ENCODE measurements at regions not wholly inside any gene's neighbourhood (a gene's known extent, or its start where the extent isn't known, plus 50 kb on each side); places are given as distances from the start of the nearest gene placed in this dataset.
A peak's percentile ranks its signal among the peaks of the same experiment; 100 is the strongest.
"Not testable (repeated sequence)": the region's sequence is repeated elsewhere in the genome, so short reads cannot be mapped to it uniquely, and the experiment has no call there.

- Histone ChIP-seq H3K79me2 (ENCODE audit: low read length) (no peaks in the 10 kb centered on the region), H3K9ac (ENCODE audit: low read length) (no peak overlapping the region), H3K27me3 (ENCODE audit: low read length) (no peaks in the 10 kb centered on the region), H4K20me1 (ENCODE audit: low read length) (no peaks in the 10 kb centered on the region), H3K4me2 (ENCODE audit: low read length) (no peak overlapping the region), H3K4me3 (ENCODE audit: low read length) (no peak overlapping the region), H3F3A (ENCODE audit: low read length, unreplicated experiment) (no peaks in the 10 kb centered on the region), H3K9me2 (replicated peaks; ENCODE audit: low read length) (no peaks in the 10 kb centered on the region), H3K4me1 (ENCODE audit: insufficient read depth, low read length) (peaks cover 8% of the 10 kb centered on the region), H3K27ac (ENCODE audit: low read length) (no peak overlapping the region), H2AFZ (ENCODE audit: low read length) (no peak overlapping the region), H3K9me3 (ENCODE audit: low read length) (no peaks in the 10 kb centered on the region), H3K36me3 (ENCODE audit: low read depth, low read length) (no peaks in the 10 kb centered on the region)
- ChIA-PET POLR2A (ENCODE audit: unreplicated experiment) (no interaction called here), CTCF (no interaction called here)
- no peak for TF ChIP-seq CTCF (conservative IDR thresholded peaks at IDR 0.05; ENCODE audit: low read depth, low read length)
- no peak for TF ChIP-seq EZH2phosphoT487 (IDR thresholded peaks at IDR 0.05; ENCODE audit: borderline replicate concordance, low read length)
- no peak for TF ChIP-seq EZH2 (IDR thresholded peaks at IDR 0.05; ENCODE audit: low read length, unreplicated experiment)
- ATAC-seq: no peak
- intact Hi-C loops (cut with micrococcal nuclease): no loop called here
- DNase-seq: no peak
- no TSS peak for BruUV-seq (replicated peaks)
Measured at GRCh38 chr10:35274498-35275060, 61.7 kb upstream of the CCNY start.

GRCh38 chr10:35276889-35277288, 59.4 kb upstream of the CCNY start:
- CTCF ChIA-PET: no interaction called here
- H3F3A ChIP-seq (ENCODE audit: low read length, unreplicated experiment): no peaks in the 10 kb centered on the region
- BruUV-seq (replicated peaks): no TSS peak

GRCh38 chr10:35280246-35280645, 56.1 kb upstream of the CCNY start:
- CTCF ChIA-PET; DNase-seq; intact Hi-C loops (cut with micrococcal nuclease); H3F3A ChIP-seq (ENCODE audit: low read length, unreplicated experiment); ATAC-seq; H3K36me3 ChIP-seq (ENCODE audit: low read depth, low read length); H3K4me1 ChIP-seq (ENCODE audit: insufficient read depth, low read length); POLR2A ChIA-PET (ENCODE audit: unreplicated experiment); H3K9ac ChIP-seq (ENCODE audit: low read length); H3K9me3 ChIP-seq (ENCODE audit: low read length); H3K4me2 ChIP-seq (ENCODE audit: low read length); BruUV-seq (replicated peaks); H4K20me1 ChIP-seq (ENCODE audit: low read length); H3K9me2 ChIP-seq (replicated peaks; ENCODE audit: low read length); H3K27me3 ChIP-seq (ENCODE audit: low read length); H3K4me3 ChIP-seq (ENCODE audit: low read length); H3K27ac ChIP-seq (ENCODE audit: low read length); H3K79me2 ChIP-seq (ENCODE audit: low read length); H2AFZ ChIP-seq (ENCODE audit: low read length): not testable (repeated sequence)

More at GRCh38 chr10:35276889-35277288, 59.4 kb upstream of the CCNY start:
- no peak overlapping the region for H2AFZ ChIP-seq (ENCODE audit: low read length)
- TF ChIP-seq EZH2phosphoT487 (IDR thresholded peaks at IDR 0.05; ENCODE audit: borderline replicate concordance, low read length): no peak
- TF ChIP-seq CTCF (conservative IDR thresholded peaks at IDR 0.05; ENCODE audit: low read depth, low read length): no peak
- TF ChIP-seq EZH2 (IDR thresholded peaks at IDR 0.05; ENCODE audit: low read length, unreplicated experiment): no peak
- no peaks in the 10 kb centered on the region for H3K79me2 ChIP-seq (ENCODE audit: low read length)
- ATAC-seq (peak; percentile 13; the same call in 1 of the 2 replicates), DNase-seq (no peak)
- POLR2A ChIA-PET (ENCODE audit: unreplicated experiment): no interaction called here
- H3K9me2 ChIP-seq (replicated peaks; ENCODE audit: low read length): no peaks in the 10 kb centered on the region
- H3K36me3 ChIP-seq (ENCODE audit: low read depth, low read length): no peaks in the 10 kb centered on the region
- no peaks in the 10 kb centered on the region for H3K27me3 ChIP-seq (ENCODE audit: low read length)
- H3K4me2 ChIP-seq (ENCODE audit: low read length): no peak overlapping the region
- H3K4me1 ChIP-seq (ENCODE audit: insufficient read depth, low read length): no peaks in the 10 kb centered on the region
- no peak overlapping the region for H3K27ac ChIP-seq (ENCODE audit: low read length)
- H3K4me3 ChIP-seq (ENCODE audit: low read length): no peak overlapping the region
- intact Hi-C loops (cut with micrococcal nuclease): no loop called here
- H3K9me3 ChIP-seq (ENCODE audit: low read length): no peaks in the 10 kb centered on the region
- H4K20me1 ChIP-seq (ENCODE audit: low read length): no peaks in the 10 kb centered on the region
- H3K9ac ChIP-seq (ENCODE audit: low read length): no peak overlapping the region

All from PC-3 (cell line).